Loucy (cell line): ENCODE measurements at regions not wholly inside any gene's neighbourhood (a gene's known extent, or its start where the extent isn't known, plus 50 kb on each side); places are given as distances from the start of the nearest gene placed in this dataset.

Source experiments
- EZH2phosphoT487 ChIP-seq: fragments of 200-600 bp; IDR thresholded peaks from 2 replicates; pipeline ENCODE4 v1.6.1; 2018; ENCODE audit warnings: antibody characterized with exemption, mild to moderate bottlenecking, moderate library complexity, borderline replicate concordance
- TF ChIP-seq, protein P1 (sequence below): fragments of 200-600 bp; sonication (generic); conservative IDR thresholded peaks from 2 replicates; pipeline ENCODE4 v1.5.1; 2014; ENCODE audit warnings: mild to moderate bottlenecking, antibody characterized with exemption, low read length

DNA sequence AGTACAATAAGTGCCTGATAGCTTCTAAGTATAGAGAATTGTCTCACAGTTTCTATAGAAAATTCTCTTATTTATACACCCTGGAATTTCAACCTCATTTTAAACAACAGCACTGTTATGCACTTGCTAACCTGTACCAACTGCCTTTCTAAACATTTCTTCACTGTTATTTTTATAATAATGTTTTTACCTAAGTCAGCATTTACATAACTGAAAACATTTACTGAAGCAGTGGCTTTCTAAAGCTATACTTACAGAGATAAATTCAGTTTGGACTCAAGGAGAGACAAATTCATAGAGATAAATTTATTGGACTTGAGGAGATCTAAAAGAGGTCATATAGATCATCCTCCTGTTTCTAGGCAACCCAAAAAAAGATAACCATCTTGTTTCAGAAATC lies 686.6 kb upstream of the FAT3 start:
- TF ChIP-seq, protein P1, sequence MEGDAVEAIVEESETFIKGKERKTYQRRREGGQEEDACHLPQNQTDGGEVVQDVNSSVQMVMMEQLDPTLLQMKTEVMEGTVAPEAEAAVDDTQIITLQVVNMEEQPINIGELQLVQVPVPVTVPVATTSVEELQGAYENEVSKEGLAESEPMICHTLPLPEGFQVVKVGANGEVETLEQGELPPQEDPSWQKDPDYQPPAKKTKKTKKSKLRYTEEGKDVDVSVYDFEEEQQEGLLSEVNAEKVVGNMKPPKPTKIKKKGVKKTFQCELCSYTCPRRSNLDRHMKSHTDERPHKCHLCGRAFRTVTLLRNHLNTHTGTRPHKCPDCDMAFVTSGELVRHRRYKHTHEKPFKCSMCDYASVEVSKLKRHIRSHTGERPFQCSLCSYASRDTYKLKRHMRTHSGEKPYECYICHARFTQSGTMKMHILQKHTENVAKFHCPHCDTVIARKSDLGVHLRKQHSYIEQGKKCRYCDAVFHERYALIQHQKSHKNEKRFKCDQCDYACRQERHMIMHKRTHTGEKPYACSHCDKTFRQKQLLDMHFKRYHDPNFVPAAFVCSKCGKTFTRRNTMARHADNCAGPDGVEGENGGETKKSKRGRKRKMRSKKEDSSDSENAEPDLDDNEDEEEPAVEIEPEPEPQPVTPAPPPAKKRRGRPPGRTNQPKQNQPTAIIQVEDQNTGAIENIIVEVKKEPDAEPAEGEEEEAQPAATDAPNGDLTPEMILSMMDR = no peak
- TF ChIP-seq EZH2phosphoT487 = no peak
